Breast epithelium (tissue), 3 donors: ENCODE measurements at regions not wholly inside any gene's neighbourhood (a gene's known extent, or its start where the extent isn't known, plus 50 kb on each side); places are given as distances from the start of the nearest gene placed in this dataset.

Experiments
- CTCF ChIP-seq, 3 donors: fragments of 450-650 bp; IDR thresholded peaks; one replicate each; pipeline ENCODE4 v1.5.1; 2016 to 2017; ENCODE audit warnings: antibody characterized with exemption in 3 of 3, mild to moderate bottlenecking in 3 of 3, moderate library complexity in 3 of 3
- POLR2A ChIP-seq: fragments of 450-650 bp; IDR thresholded peaks from one replicate; pipeline ENCODE4 v1.6.1; 2016; ENCODE audit warnings: antibody characterized with exemption, mild to moderate bottlenecking, moderate library complexity
- POLR2AphosphoS5 ChIP-seq, 3 donors: sonication (generic); formaldehyde crosslinking; IDR thresholded peaks; one replicate each; pipeline ENCODE4 v1.6.1; 2017; ENCODE audit warnings: antibody characterized with exemption in 3 of 3

GRCh38 chr15:61564785-61565184 is 335.7 kb upstream of the RORA start:
- no peak for TF ChIP-seq CTCF (IDR thresholded peaks at IDR 0.05)
- no peak for TF ChIP-seq POLR2A
- TF ChIP-seq POLR2AphosphoS5 (IDR thresholded peaks at IDR 0.05): no peak
